Right lobe of liver (tissue), 6 donors: ENCODE measurements at regions not wholly inside any gene's neighbourhood (a gene's known extent, or its start where the extent isn't known, plus 50 kb on each side); places are given as distances from the start of the nearest gene placed in this dataset.
A peak's percentile ranks its signal among the peaks of the same experiment; 100 is the strongest.

ENCODE experiments used
- ATAC-seq, 4 donors: fragments of 200-7000 bp; cut with Tn5 transposase; one replicate each; pipeline ENCODE4 v1.9.1; 2020; ENCODE audit warnings: mild to moderate bottlenecking in 4 of 4, moderate library complexity in 4 of 4
- DNase-seq, 3 donors: peaks; one replicate each; pipeline ENCODE4 v3.0.0-alpha.2; 2020
- H3K27ac ChIP-seq, 3 donors: fragments of 200-600 bp; one replicate each; pipeline ENCODE4 v1.8.0; 2022
- H3K27me3 ChIP-seq, 2 donors: fragments of 200-600 bp; one replicate each; pipeline ENCODE4 v1.8.0; 2022
- H3K36me3 ChIP-seq, 4 donors: fragments of 200-600 bp; sonication (generic) in 1 of 4; one replicate each; pipeline versions ENCODE4 v1.5.1 to v1.8.0; 2017 to 2022; ENCODE audit warnings: control low read depth in 1 of 4
- H3K4me1 ChIP-seq, 4 donors: fragments of 200-600 bp; sonication (generic) in 1 of 4; one replicate each; pipeline versions ENCODE4 v1.5.1 to v1.8.0; 2017 to 2022; ENCODE audit warnings: control low read depth in 1 of 4
- H3K4me3 ChIP-seq, 3 donors: fragments of 200-600 bp; one replicate each; pipeline ENCODE4 v1.8.0; 2022
- H3K9me3 ChIP-seq, 4 donors: fragments of 200-600 bp; sonication (generic) in 1 of 4; one replicate each; pipeline versions ENCODE4 v1.5.1 to v1.8.0; 2017 to 2022; ENCODE audit warnings: control low read depth in 1 of 4
- POLR2A ChIP-seq: fragments of 450-650 bp; IDR thresholded peaks from one replicate; pipeline ENCODE4 v1.6.1; 2017; ENCODE audit warnings: antibody characterized with exemption, mild to moderate bottlenecking
- WGBS: methylation state at CpG from one replicate; pipeline ENCODE4 v1.1.6; 2018; ENCODE audit warnings: low coverage, low lambda C conversion rate; ENCODE audit not compliant: insufficient coverage; ENCODE audit errors: missing lambda C conversion rate; 5-methylcytosine and 5-hydroxymethylcytosine counted together
- intact Hi-C, 2 donors: fragments of 100-400 bp; cut with DNase I; formaldehyde crosslinking; loops; one replicate each; pipeline versions ENCODE4 v1.11.2 to v1.14.1; 2022
- TF ChIP-seq, protein P1 (sequence below), 4 donors: fragments of 200-600 bp in 3 of 4; fragments of 450-650 bp in 1 of 4; IDR thresholded peaks; one replicate each; pipeline versions ENCODE4 v1.5.1 to v1.8.0; 2016 to 2022; ENCODE audit warnings: antibody characterized with exemption in 4 of 4, mild to moderate bottlenecking in 2 of 4
- donor health status: DM: no; HTN: yes; CAD: no.
- donor health status: DM: no; HTN: no; CAD: no.
- donor health status: DM: no; HTN: no; CAD: no.
- donor health status: DM: no; HTN: yes; CAD: no.
- donor health status: DM: no; HTN: yes; CAD: no.

DNA sequence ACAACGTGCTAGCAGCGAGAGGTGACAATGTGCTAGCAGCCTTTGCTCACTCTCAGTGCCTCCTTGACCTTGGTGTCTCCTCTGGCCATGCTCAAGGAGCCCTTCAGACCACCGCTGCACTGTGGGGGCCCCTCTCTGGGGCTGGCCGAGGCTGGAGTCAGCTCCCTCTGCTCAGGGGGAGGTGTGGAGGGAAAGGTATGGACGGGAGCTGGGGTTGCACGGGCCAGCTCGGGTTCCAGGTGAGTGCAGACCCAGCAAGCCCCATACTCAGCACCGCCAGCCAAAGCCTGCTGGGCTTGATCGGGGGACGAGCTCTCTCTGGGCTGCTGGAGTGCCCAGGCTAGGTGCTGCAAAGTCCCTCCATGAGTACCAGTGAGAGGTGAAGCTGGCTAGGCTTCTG is 180.2 kb downstream of the TRIM36 start:
- Histone ChIP-seq H3K27me3 (no peaks in the 10 kb centered on the region), H3K4me1 (no peaks in the 10 kb centered on the region), H3K4me3 (no peak overlapping the region), H3K9me3 (no peaks in the 10 kb centered on the region), H3K36me3 (no peaks in the 10 kb centered on the region), H3K27ac (no peak overlapping the region)
- ATAC-seq (peak in 1 of 4 donors; percentile 36), DNase-seq (no peak)
- WGBS = 29% methylated on average over 1 of the region's 10 CpGs
- intact Hi-C loops = no loop called here
- TF ChIP-seq, protein P1, sequence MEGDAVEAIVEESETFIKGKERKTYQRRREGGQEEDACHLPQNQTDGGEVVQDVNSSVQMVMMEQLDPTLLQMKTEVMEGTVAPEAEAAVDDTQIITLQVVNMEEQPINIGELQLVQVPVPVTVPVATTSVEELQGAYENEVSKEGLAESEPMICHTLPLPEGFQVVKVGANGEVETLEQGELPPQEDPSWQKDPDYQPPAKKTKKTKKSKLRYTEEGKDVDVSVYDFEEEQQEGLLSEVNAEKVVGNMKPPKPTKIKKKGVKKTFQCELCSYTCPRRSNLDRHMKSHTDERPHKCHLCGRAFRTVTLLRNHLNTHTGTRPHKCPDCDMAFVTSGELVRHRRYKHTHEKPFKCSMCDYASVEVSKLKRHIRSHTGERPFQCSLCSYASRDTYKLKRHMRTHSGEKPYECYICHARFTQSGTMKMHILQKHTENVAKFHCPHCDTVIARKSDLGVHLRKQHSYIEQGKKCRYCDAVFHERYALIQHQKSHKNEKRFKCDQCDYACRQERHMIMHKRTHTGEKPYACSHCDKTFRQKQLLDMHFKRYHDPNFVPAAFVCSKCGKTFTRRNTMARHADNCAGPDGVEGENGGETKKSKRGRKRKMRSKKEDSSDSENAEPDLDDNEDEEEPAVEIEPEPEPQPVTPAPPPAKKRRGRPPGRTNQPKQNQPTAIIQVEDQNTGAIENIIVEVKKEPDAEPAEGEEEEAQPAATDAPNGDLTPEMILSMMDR (IDR thresholded peaks at IDR 0.05) = no peak
- TF ChIP-seq POLR2A = no peak

DNA sequence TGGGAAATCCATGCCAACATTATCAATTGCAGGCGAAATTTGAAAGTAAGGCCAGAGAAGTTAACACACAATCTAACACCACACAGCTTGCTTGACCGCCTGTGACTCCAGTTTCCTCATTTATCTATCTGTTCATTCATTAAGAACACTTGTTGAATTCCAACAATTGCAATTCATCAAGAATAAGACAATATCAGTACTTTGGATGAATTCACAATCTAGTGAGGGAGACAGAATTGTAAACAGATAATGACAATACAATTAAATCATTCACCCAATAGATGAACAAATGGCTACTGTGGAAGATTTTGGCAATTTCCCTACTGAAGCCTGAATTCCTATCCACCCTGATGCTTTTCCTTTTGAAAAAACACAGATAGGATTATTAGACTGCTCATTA is 181.6 kb downstream of the TRIM36 start:
- Histone ChIP-seq H3K4me1 (no peaks in the 10 kb centered on the region), H3K4me3 (no peak overlapping the region), H3K27me3 (no peaks in the 10 kb centered on the region), H3K27ac (no peak overlapping the region), H3K36me3 (no peaks in the 10 kb centered on the region), H3K9me3 (no peaks in the 10 kb centered on the region)
- WGBS = 58% methylated on average over 2 of the region's 2 CpGs
- intact Hi-C loops = no loop called here
- TF ChIP-seq POLR2A = no peak
- TF ChIP-seq, protein P1 (IDR thresholded peaks at IDR 0.05) = no peak
- no peak for ATAC-seq
- DNase-seq = no peak

DNA sequence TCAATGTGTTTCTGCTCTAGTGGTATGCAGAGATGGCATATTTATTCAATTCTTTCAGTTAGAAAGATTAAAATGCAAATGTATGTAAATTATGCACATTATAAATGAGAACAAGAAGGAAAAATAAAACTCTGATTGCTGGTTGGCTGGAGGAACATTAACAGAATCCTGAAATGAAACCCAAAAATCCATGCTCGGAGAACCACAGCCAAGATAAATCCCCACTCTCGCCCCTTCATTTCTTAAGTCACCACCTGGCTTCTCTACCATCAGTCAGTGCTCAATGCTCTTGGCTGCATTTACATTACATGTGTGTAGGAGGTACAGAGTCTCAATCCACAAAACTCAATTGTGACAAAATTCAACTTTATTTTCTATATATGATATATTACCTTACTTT is 184.9 kb downstream of the TRIM36 start:
- DNase-seq (no peak), ATAC-seq (no peak)
- no peaks in the 10 kb centered on the region for H3K4me1 ChIP-seq
- no peak overlapping the region for H3K27ac ChIP-seq
- 71% methylated on average over 2 of the region's 2 CpGs for WGBS
- no peak for TF ChIP-seq POLR2A
- TF ChIP-seq, protein P1 (IDR thresholded peaks at IDR 0.05) = no peak
- H3K36me3 ChIP-seq = no peaks in the 10 kb centered on the region
- H3K4me3 ChIP-seq = no peak overlapping the region
- intact Hi-C loops = no loop called here
- H3K27me3 ChIP-seq = no peaks in the 10 kb centered on the region
- H3K9me3 ChIP-seq = no peaks in the 10 kb centered on the region

- TF ChIP-seq POLR2A = no peak
- TF ChIP-seq, protein P1 (IDR thresholded peaks at IDR 0.05) = no peak
- Histone ChIP-seq H3K4me3 (no peak overlapping the region), H3K27ac (no peak overlapping the region), H3K36me3 (no peaks in the 10 kb centered on the region), H3K27me3 (no peaks in the 10 kb centered on the region), H3K4me1 (no peaks in the 10 kb centered on the region), H3K9me3 (no peaks in the 10 kb centered on the region)
- WGBS = 40% methylated on average over 3 of the region's 3 CpGs
- DNase-seq = no peak
- ATAC-seq = no peak
- intact Hi-C loops = no loop called here
Observed at GRCh38 chr5:114981111-114981510, 188.6 kb downstream of the TRIM36 start.

GRCh38 chr5:114977979-114978573 is 191.6 kb downstream of the TRIM36 start:
- Histone ChIP-seq H3K27ac (no peak overlapping the region), H3K36me3 (no peaks in the 10 kb centered on the region), H3K4me3 (no peak overlapping the region), H3K27me3 (no peaks in the 10 kb centered on the region), H3K9me3 (no peaks in the 10 kb centered on the region), H3K4me1 (no peaks in the 10 kb centered on the region)
- ATAC-seq (no peak), DNase-seq (no peak)
- TF ChIP-seq, protein P1 (IDR thresholded peaks at IDR 0.05) = no peak
- TF ChIP-seq POLR2A = no peak
- intact Hi-C loops = no loop called here
- WGBS = 62% methylated on average over 4 of the region's 4 CpGs
